Upper lobe of left lung (tissue), 6 donors: ENCODE measurements at regions not wholly inside any gene's neighbourhood (a gene's known extent, or its start where the extent isn't known, plus 50 kb on each side); places are given as distances from the start of the nearest gene placed in this dataset.

Source experiments
- ATAC-seq, 2 donors: fragments of 200-7000 bp; cut with Tn5 transposase; one replicate each; pipeline ENCODE4 v1.9.1; 2022; ENCODE audit warnings: mild to moderate bottlenecking in 2 of 2, moderate library complexity in 2 of 2; ENCODE audit not compliant: low FRiP score in 2 of 2
- DNase-seq, 2 donors: peaks; one replicate each; pipeline ENCODE4 v3.0.0-alpha.2; 2019 to 2020
- H3K27ac ChIP-seq, 4 donors: fragments of 200-600 bp; sonication (generic); one replicate each; pipeline ENCODE4 v1.5.1; 2016 to 2019
- H3K27me3 ChIP-seq, 4 donors: fragments of 200-600 bp; sonication (generic); one replicate each; pipeline ENCODE4 v1.5.1; 2017 to 2019
- H3K36me3 ChIP-seq, 4 donors: fragments of 200-600 bp; sonication (generic); one replicate each; pipeline ENCODE4 v1.5.1; 2016 to 2019
- H3K4me1 ChIP-seq, 4 donors: fragments of 200-600 bp; sonication (generic); one replicate each; pipeline ENCODE4 v1.5.1; 2018 to 2019
- H3K4me3 ChIP-seq, 4 donors: fragments of 200-600 bp; sonication (generic); one replicate each; pipeline ENCODE4 v1.5.1; 2017 to 2019; ENCODE audit warnings: mild to moderate bottlenecking in 2 of 4, moderate library complexity in 1 of 4
- H3K9me3 ChIP-seq, 4 donors: fragments of 200-600 bp; sonication (generic); one replicate each; pipeline ENCODE4 v1.5.1; 2018 to 2019
- EP300 ChIP-seq, 4 donors: sonication (generic); formaldehyde crosslinking; IDR thresholded peaks; one replicate each; pipeline ENCODE4 v1.5.1; 2017; ENCODE audit warnings: antibody characterized with exemption in 4 of 4, control low read depth in 2 of 4
- POLR2A ChIP-seq, 4 donors: fragments of 450-650 bp; IDR thresholded peaks; one replicate each; pipeline ENCODE4 v1.5.1; 2016 to 2017; ENCODE audit warnings: antibody characterized with exemption in 4 of 4, mild to moderate bottlenecking in 2 of 4
- POLR2AphosphoS5 ChIP-seq, 2 donors: sonication (generic); formaldehyde crosslinking; IDR thresholded peaks; one replicate each; pipeline ENCODE4 v1.5.1; 2017; ENCODE audit warnings: antibody characterized with exemption in 2 of 2
- WGBS, 2 donors: methylation state at CpG; one replicate each; pipeline ENCODE4 v1.1.5; 2017 to 2018; 5-methylcytosine and 5-hydroxymethylcytosine counted together
- TF ChIP-seq, protein P1 (sequence below), 6 experiments: fragments of 450-650 bp in 4 of 6; fragments of 200-600 bp in 2 of 6; sonication (generic) in 2 of 6; IDR thresholded peaks; one replicate each; pipeline ENCODE4 v1.5.1; 2016 to 2019; ENCODE audit warnings: antibody characterized with exemption in 6 of 6
- donor health status: DM: no; HTN: no; CAD: no; lungs with moderate emphysema.
- donor health status: DM: no; HTN: yes; CAD: no; lungs with severe emphysema.

DNA sequence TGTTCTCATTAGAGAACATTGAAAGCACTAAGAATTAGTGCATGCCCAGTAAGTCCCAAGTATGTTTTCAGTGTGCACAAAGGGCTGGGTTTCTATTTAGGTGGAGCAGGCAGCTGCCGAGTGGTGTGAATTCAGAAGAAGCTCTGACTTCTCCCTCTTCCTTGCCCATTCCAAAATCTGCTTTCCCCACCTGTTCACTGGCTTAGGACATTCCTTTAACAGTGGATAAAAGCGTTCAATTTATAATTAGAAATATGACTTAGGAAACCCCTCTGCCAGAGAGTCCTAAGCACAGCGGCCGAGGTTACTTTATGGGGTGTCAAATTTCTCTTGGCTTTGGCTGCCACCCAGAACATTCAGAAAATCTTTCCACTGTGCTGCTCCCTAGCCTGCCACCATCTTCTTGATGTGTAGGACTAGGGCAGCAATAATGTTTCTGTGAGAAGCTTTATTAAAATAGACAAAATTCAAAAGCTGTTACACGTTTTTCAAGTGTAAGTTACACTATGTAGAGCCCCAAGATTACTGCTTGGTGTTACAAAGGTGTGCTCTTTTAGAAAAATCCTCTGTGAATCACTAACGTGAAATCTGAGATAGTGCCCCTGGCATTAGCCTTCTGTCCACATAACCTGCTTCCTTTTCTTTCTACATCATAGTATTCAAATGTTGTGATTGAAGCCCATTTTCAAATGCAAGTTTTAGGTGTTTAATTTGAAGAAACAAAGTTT is 191.6 kb upstream of the ANKRD50 start:
- WGBS, 2 donors = 50 to 54% methylated on average over 6 of the region's 6 CpGs
- TF ChIP-seq POLR2A (IDR thresholded peaks at IDR 0.05) = peak in 1 of 4 donors; percentile 16
- TF ChIP-seq POLR2AphosphoS5 (IDR thresholded peaks at IDR 0.05) = no peak
- ATAC-seq (peak; percentile 43 to 66), DNase-seq (peak in 1 of 2 donors; percentile 45)
- no peaks in the 10 kb centered on the region for H3K9me3 ChIP-seq
- H3K4me3 ChIP-seq = peak overlapping the region in 3 of 4 donors; percentile 2 to 17 (median 16)
- no peaks in the 10 kb centered on the region for H3K27me3 ChIP-seq
- H3K36me3 ChIP-seq = no peaks in the 10 kb centered on the region
- H3K27ac ChIP-seq = peak overlapping the region in 2 of 4 donors; percentile 20 to 65
- H3K4me1 ChIP-seq = peaks cover 0 to 3% (median 0%) of the 10 kb centered on the region in 4 donors

DNA sequence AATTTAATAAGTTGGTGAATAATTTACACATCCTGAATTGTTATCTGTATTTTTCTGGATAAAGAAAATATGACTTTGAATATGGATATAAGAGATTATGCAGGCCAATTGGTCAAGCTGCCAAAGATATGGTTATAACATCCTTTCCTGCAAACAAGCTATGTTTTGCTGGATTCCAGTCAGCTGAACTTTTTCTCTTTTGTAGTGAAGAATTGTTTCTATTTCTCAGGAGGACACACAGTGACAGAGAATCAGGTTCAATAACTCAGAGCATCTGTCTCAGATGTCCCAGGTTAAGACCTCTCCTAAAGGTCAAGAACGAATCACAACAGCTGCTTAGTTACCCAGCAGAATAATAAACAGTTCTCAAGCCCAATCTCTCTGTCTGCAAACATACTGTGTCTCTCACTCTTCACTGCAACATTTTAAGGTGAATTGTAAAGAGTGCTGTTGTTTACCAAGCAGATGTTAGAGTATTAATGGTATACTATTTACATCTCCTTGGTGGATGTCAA is 189.5 kb upstream of the ANKRD50 start:
- Histone ChIP-seq H3K27me3 (no peaks in the 10 kb centered on the region), H3K4me3 (no peak overlapping the region), H3K27ac (no peak overlapping the region), H3K4me1 (peaks cover 0 to 3% (median 0%) of the 10 kb centered on the region in 4 donors), H3K36me3 (no peaks in the 10 kb centered on the region), H3K9me3 (no peaks in the 10 kb centered on the region)
- DNase-seq (no peak), ATAC-seq (no peak)
- no peak for TF ChIP-seq POLR2A (IDR thresholded peaks at IDR 0.05)
- TF ChIP-seq, protein P1, sequence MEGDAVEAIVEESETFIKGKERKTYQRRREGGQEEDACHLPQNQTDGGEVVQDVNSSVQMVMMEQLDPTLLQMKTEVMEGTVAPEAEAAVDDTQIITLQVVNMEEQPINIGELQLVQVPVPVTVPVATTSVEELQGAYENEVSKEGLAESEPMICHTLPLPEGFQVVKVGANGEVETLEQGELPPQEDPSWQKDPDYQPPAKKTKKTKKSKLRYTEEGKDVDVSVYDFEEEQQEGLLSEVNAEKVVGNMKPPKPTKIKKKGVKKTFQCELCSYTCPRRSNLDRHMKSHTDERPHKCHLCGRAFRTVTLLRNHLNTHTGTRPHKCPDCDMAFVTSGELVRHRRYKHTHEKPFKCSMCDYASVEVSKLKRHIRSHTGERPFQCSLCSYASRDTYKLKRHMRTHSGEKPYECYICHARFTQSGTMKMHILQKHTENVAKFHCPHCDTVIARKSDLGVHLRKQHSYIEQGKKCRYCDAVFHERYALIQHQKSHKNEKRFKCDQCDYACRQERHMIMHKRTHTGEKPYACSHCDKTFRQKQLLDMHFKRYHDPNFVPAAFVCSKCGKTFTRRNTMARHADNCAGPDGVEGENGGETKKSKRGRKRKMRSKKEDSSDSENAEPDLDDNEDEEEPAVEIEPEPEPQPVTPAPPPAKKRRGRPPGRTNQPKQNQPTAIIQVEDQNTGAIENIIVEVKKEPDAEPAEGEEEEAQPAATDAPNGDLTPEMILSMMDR (IDR thresholded peaks at IDR 0.05) = no peak
- TF ChIP-seq EP300 (IDR thresholded peaks at IDR 0.05) = no peak
- TF ChIP-seq POLR2AphosphoS5 (IDR thresholded peaks at IDR 0.05) = no peak
- WGBS, 2 donors = 64 to 75% methylated on average over 1 of the region's 1 CpG

DNA sequence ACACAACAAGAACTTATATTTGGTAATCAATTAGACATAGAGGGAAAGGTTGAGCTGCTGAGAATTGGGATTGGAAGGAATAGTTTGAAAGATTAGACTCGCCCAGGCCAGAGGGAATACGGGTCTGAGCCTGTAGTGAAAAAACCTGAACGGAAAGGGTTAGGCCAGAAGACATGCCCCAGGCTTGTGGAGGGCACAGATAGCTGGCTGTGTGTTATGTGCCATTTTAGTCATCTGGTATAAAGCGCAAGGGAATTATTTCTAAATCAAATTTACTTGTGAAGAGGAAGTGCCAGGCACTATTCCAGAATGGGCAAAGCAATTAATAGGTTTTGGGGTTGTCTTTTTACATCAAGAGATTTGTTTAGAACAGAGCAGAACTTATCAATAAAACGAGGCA is 187.5 kb upstream of the ANKRD50 start:
- Histone ChIP-seq H3K9me3 (no peaks in the 10 kb centered on the region), H3K4me3 (no peak overlapping the region), H3K4me1 (peaks cover 0 to 3% (median 0%) of the 10 kb centered on the region in 4 donors), H3K36me3 (no peaks in the 10 kb centered on the region), H3K27me3 (no peaks in the 10 kb centered on the region), H3K27ac (no peak overlapping the region)
- TF ChIP-seq EP300 (IDR thresholded peaks at IDR 0.05) (no peak), POLR2AphosphoS5 (IDR thresholded peaks at IDR 0.05) (no peak), POLR2A (IDR thresholded peaks at IDR 0.05) (no peak)
- TF ChIP-seq, protein P1 (IDR thresholded peaks at IDR 0.05) = no peak
- ATAC-seq = no peak
- 89 to 91% methylated on average over 5 of the region's 5 CpGs for WGBS, 2 donors
- no peak for DNase-seq

DNA sequence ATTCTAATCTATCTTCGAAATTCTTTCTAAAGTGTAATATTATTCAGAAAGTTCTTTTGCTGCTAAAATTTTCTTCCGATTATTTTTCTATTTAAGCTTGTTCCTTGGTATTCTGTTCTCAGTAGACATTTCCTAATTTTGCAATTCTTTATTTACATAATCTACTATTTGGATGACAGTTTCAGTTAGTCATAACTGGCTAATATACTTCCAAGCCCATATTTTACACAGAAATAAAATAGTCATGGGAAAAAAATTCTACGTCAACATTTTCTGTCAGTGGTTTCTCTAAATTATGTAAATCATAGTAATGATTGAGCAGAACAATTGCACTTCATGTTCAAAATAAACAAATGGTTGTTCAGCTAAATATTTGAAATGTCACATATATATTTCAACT is 178.0 kb upstream of the ANKRD50 start:
- ATAC-seq (no peak), DNase-seq (no peak)
- Histone ChIP-seq H3K27ac (no peak overlapping the region), H3K4me1 (no peaks in the 10 kb centered on the region), H3K27me3 (no peaks in the 10 kb centered on the region), H3K4me3 (no peak overlapping the region), H3K9me3 (no peaks in the 10 kb centered on the region), H3K36me3 (no peaks in the 10 kb centered on the region)
- TF ChIP-seq EP300 (IDR thresholded peaks at IDR 0.05) (no peak), POLR2A (IDR thresholded peaks at IDR 0.05) (no peak), POLR2AphosphoS5 (IDR thresholded peaks at IDR 0.05) (no peak)
- TF ChIP-seq, protein P1 (IDR thresholded peaks at IDR 0.05) = no peak
- WGBS, 2 donors = 82% methylated on average over 3 of the region's 3 CpGs

DNA sequence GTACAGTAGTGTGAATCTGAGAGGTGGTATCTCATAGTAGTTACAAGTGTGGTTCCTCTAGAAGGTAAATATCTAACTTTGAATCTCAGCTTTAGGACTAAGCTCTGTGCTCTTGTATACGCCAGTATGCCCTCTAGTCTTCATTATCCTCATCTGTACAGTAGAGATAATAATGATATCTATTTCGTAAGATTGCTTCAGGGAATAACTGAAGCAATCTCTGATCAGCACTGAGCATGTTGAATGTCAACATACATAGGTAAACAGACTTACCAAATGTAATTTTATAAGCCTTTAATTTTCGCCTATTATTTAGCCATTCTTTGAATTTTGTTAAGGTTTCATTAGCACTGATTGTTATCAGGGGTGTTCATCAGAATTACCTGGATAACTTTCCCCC is 175.2 kb upstream of the ANKRD50 start:
- ATAC-seq = no peak
- 88 to 91% methylated on average over 3 of the region's 3 CpGs for WGBS, 2 donors
- no peaks in the 10 kb centered on the region for H3K36me3 ChIP-seq
- no peak for DNase-seq
- H3K9me3 ChIP-seq = no peaks in the 10 kb centered on the region
- H3K4me1 ChIP-seq = no peaks in the 10 kb centered on the region
- no peak overlapping the region for H3K4me3 ChIP-seq
- H3K27me3 ChIP-seq = no peaks in the 10 kb centered on the region
- H3K27ac ChIP-seq = no peak overlapping the region
- TF ChIP-seq EP300 (IDR thresholded peaks at IDR 0.05) (no peak), POLR2A (IDR thresholded peaks at IDR 0.05) (no peak), POLR2AphosphoS5 (IDR thresholded peaks at IDR 0.05) (no peak)
- TF ChIP-seq, protein P1 (IDR thresholded peaks at IDR 0.05) = no peak
